Testis (tissue), 2 donors: ENCODE measurements at regions not wholly inside any gene's neighbourhood (a gene's known extent, or its start where the extent isn't known, plus 50 kb on each side); places are given as distances from the start of the nearest gene placed in this dataset.

Experiments used
- DNase-seq: peaks from one replicate; pipeline ENCODE4 v3.0.0-alpha.2; 2019
- H3K27ac ChIP-seq, 2 donors: fragments of 200-600 bp; sonication (generic); one replicate each; pipeline ENCODE4 v1.5.1; 2019
- H3K27me3 ChIP-seq: fragments of 200-600 bp; sonication (generic); one replicate; pipeline ENCODE4 v1.5.1; 2019
- H3K36me3 ChIP-seq: fragments of 200-600 bp; sonication (generic); one replicate; pipeline ENCODE4 v1.5.1; 2017; ENCODE audit warnings: low read depth; ENCODE audit errors: missing control alignments
- H3K4me1 ChIP-seq: fragments of 200-600 bp; sonication (generic); one replicate; pipeline ENCODE4 v1.5.1; 2019
- H3K4me3 ChIP-seq, 2 donors: fragments of 200-600 bp; sonication (generic); one replicate each; pipeline ENCODE4 v1.5.1; 2017 to 2019
- H3K9me3 ChIP-seq: fragments of 200-600 bp; sonication (generic); one replicate; pipeline ENCODE4 v1.5.1; 2017
- POLR2A ChIP-seq: fragments of 450-650 bp; IDR thresholded peaks from one replicate; pipeline ENCODE4 v1.6.1; 2017; ENCODE audit warnings: antibody characterized with exemption, mild to moderate bottlenecking, moderate library complexity
- WGBS, 2 donors: methylation state at CpG; one replicate each; pipeline ENCODE4 v1.1.5; 2018; 5-methylcytosine and 5-hydroxymethylcytosine counted together
- intact Hi-C: fragments of 100-400 bp; cut with DNase I; formaldehyde crosslinking; loops from one replicate; pipeline ENCODE4 v1.15.1; 2023; ENCODE audit warnings: low total_unique reads
- TF ChIP-seq, protein P1 (sequence below), 3 experiments: fragments of 450-650 bp in 2 of 3; fragments of 200-600 bp in 1 of 3; sonication (generic) in 1 of 3; IDR thresholded peaks; one replicate each; pipeline ENCODE4 v1.5.1; 2016 to 2019; ENCODE audit warnings: antibody characterized with exemption in 3 of 3, mild to moderate bottlenecking in 2 of 3, moderate library complexity in 1 of 3

DNA sequence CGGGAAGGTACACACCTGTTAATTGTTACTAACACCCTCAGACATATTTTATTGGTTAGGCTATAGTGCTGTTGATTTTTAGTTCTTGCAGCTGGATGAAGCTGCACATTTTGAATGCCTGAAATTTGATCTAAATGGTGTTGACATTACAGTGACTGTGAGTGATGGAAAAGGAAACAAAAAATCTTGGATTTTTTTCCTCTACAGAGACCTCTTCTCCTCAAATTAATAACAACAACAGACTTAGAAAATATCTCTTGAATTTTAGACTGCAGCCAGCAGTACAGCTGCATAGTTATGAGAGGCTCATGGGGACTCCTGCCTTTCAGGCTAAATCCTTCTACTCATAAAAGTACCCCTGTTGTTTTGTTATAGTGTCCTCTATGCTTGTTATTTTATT lies 500.5 kb upstream of the SPRY2 start:
- Histone ChIP-seq H3K36me3 (no peaks in the 10 kb centered on the region), H3K27ac (no peak overlapping the region), H3K27me3 (no peaks in the 10 kb centered on the region), H3K4me1 (no peaks in the 10 kb centered on the region), H3K9me3 (no peaks in the 10 kb centered on the region), H3K4me3 (no peak overlapping the region)
- intact Hi-C loops = no loop called here
- TF ChIP-seq POLR2A = no peak
- TF ChIP-seq, protein P1, sequence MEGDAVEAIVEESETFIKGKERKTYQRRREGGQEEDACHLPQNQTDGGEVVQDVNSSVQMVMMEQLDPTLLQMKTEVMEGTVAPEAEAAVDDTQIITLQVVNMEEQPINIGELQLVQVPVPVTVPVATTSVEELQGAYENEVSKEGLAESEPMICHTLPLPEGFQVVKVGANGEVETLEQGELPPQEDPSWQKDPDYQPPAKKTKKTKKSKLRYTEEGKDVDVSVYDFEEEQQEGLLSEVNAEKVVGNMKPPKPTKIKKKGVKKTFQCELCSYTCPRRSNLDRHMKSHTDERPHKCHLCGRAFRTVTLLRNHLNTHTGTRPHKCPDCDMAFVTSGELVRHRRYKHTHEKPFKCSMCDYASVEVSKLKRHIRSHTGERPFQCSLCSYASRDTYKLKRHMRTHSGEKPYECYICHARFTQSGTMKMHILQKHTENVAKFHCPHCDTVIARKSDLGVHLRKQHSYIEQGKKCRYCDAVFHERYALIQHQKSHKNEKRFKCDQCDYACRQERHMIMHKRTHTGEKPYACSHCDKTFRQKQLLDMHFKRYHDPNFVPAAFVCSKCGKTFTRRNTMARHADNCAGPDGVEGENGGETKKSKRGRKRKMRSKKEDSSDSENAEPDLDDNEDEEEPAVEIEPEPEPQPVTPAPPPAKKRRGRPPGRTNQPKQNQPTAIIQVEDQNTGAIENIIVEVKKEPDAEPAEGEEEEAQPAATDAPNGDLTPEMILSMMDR (IDR thresholded peaks at IDR 0.05) = no peak
- 64 to 83% methylated on average over 1 of the region's 1 CpG for WGBS, 2 donors
- no peak for DNase-seq

DNA sequence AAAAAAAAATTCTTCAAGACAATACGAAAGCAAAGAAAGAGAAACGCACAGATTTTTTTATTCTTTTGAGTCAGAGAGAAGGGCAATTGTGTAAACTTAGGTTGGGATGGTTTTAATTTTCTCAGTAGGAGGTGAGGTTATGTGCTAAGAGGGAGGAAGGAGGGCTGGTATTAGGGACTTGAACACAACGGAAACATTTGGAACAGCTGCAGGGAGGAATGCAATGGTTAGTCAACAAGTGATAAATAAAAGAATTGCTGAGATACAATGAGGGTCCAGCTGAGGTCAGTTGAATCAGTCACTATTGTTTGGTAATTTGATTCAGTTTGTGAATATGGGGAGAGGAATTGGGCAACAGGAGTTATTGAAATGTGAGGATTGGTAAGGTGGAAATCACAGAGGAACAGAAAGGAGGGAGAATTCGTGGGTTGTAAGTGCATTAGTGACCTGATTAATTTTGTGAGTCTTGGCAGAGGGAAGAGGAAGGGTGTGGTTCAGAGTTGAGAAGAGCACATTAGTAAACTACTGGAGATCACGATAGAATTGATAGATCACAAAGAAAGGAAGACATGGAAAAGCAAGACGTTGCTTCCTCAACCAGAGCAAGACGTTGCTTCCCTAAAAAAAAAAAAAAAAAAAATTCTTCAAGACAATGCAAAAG lies 499.5 kb upstream of the SPRY2 start:
- TF ChIP-seq, protein P1 (IDR thresholded peaks at IDR 0.05) = no peak
- no peak for TF ChIP-seq POLR2A
- H3K9me3 ChIP-seq = no peaks in the 10 kb centered on the region
- H3K27me3 ChIP-seq = no peaks in the 10 kb centered on the region
- no peak for DNase-seq
- intact Hi-C loops = no loop called here
- H3K4me3 ChIP-seq = no peak overlapping the region
- H3K36me3 ChIP-seq = no peaks in the 10 kb centered on the region
- WGBS, 2 donors = 31 to 40% methylated on average over 7 of the region's 7 CpGs
- no peaks in the 10 kb centered on the region for H3K4me1 ChIP-seq
- no peak overlapping the region for H3K27ac ChIP-seq

DNA sequence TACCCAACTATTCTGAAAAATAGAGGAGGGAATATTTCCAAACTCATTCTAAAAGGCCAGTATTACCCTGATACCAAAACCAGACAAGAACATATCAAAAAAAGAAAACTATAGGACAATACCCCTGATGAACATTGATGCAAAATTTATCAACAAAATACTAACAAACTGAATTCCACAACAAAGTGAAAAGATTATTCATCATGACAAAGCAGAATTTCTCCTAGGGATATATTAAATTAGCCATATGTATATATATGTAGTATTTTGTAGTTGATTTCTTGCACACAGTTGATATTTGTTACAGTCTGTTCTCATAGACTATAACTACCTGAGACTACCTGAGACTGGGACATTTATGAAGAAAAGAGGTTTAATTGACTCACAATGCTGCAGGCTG lies 495.0 kb upstream of the SPRY2 start:
- no peak for TF ChIP-seq POLR2A
- TF ChIP-seq, protein P1 (IDR thresholded peaks at IDR 0.05) = no peak
- H3K4me1 ChIP-seq = no peaks in the 10 kb centered on the region
- H3K9me3 ChIP-seq = no peaks in the 10 kb centered on the region
- H3K27ac ChIP-seq = no peak overlapping the region
- H3K4me3 ChIP-seq = no peak overlapping the region
- H3K36me3 ChIP-seq = no peaks in the 10 kb centered on the region
- intact Hi-C loops = no loop called here
- no peak for DNase-seq
- H3K27me3 ChIP-seq = no peaks in the 10 kb centered on the region

DNA sequence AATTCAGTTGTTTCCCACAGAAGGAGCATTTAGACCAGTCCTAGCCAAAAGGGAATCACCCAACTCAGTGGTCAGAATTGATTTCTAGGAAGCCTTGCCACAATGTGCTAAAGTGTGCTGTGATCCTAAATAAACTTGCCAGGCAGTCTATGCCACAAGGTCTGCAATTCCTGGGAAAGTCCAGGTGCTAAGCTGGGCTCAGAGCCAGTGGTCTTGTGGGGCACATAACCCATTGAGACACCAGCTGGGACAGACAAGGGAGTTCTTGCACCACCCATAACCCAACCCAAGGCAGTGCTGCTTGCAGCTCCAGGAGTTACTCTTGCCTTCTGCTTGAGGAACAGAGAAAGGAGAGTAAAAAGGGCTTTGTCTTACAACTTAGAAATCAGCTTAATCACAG lies 489.5 kb upstream of the SPRY2 start:
- H3K36me3 ChIP-seq = no peaks in the 10 kb centered on the region
- H3K9me3 ChIP-seq = no peaks in the 10 kb centered on the region
- H3K27ac ChIP-seq = no peak overlapping the region
- intact Hi-C loops = no loop called here
- no peaks in the 10 kb centered on the region for H3K4me1 ChIP-seq
- no peak for DNase-seq
- no peak overlapping the region for H3K4me3 ChIP-seq
- no peak for TF ChIP-seq POLR2A
- no peaks in the 10 kb centered on the region for H3K27me3 ChIP-seq

DNA sequence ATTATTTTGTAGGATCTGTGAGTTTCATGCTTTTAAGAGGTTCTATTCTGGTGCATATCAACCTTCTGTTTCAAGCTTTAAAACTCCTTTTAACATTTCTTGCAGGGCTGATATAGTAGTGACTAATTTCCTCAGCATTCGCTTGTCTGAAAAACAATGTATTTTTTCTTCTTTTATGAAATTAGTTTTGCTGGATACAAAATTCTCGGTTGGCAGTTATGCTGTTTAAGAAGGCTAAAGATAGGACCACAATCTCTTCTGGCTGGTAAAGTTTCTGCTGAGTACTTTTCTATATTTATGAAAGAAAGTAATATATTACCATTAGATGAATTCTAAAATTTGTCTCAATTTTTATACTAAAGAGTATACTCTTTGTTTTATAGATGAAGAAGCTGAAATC lies 487.8 kb upstream of the SPRY2 start:
- Histone ChIP-seq H3K27ac (no peak overlapping the region), H3K27me3 (no peaks in the 10 kb centered on the region), H3K9me3 (no peaks in the 10 kb centered on the region), H3K4me1 (no peaks in the 10 kb centered on the region), H3K4me3 (no peak overlapping the region), H3K36me3 (no peaks in the 10 kb centered on the region)
- 91 to 92% methylated on average over 2 of the region's 2 CpGs for WGBS, 2 donors
- no peak for TF ChIP-seq POLR2A
- TF ChIP-seq, protein P1 (IDR thresholded peaks at IDR 0.05) = no peak
- no peak for DNase-seq
- intact Hi-C loops = no loop called here
